ENCODE measurements at regions not wholly inside any gene's neighbourhood (a gene's known extent, or its start where the extent isn't known, plus 50 kb on each side); places are given as distances from the start of the nearest gene placed in this dataset.
"Not testable (repeated sequence)": the region's sequence is repeated elsewhere in the genome, so short reads cannot be mapped to it uniquely, and the experiment has no call there.

DNA sequence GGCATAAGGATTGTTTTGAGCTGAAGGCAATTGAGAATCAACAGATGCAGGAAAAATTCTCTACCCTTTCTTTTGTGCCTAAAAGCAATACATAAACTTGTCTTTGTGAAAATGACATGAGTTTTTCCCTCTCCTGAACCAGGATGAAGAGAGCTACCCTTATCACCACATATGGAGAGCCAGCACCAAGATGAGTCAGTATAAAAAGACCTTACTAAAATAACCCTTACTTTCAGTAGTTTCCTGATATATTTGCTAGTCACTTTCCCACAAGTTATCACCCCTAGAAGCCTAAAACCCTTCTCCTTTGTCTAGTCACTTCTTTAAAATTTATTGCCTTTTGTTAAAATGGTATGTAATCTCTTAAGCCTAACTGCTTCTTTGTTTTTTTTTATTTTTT, 61.9 kb upstream of the ANKRD10 start:
- no peaks in the 10 kb centered on the region for H3K36me3 ChIP-seq
- no peak overlapping the region for H3K4me3 ChIP-seq (ENCODE audit: low read depth, low read length)

DNA sequence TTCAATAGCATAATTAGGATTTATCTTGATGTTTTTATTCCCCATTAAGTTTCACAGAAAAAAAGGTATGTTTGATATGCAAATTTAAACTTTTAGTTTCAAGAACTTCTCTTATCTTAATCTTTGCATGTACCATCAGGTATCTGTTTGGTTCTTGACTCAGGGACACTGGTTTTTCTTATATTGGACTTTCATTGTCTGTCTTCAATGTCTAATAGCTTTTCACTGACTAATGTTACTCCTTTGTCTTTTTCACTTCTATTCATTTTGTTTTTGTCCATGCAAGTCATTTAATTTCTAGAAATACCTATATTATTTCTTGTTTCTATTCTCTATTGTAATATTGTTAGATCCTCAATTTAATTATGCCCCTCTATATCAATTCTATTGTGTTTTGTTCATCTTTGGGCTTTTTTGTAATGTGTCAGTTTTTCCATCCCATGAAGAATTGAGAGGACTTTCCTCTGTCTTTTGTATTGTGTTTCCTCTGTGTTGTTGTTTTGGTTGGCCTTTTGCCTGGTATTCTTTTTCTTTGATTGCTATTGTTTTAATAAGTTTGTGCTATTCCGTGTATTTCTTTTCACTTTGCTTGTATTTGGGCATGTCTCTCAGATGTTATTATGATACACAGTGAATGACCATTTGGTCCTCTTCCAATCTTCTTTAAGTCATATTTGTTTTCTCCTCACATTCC, 58.3 kb upstream of the ANKRD10 start:
- TF ChIP-seq, protein P1, sequence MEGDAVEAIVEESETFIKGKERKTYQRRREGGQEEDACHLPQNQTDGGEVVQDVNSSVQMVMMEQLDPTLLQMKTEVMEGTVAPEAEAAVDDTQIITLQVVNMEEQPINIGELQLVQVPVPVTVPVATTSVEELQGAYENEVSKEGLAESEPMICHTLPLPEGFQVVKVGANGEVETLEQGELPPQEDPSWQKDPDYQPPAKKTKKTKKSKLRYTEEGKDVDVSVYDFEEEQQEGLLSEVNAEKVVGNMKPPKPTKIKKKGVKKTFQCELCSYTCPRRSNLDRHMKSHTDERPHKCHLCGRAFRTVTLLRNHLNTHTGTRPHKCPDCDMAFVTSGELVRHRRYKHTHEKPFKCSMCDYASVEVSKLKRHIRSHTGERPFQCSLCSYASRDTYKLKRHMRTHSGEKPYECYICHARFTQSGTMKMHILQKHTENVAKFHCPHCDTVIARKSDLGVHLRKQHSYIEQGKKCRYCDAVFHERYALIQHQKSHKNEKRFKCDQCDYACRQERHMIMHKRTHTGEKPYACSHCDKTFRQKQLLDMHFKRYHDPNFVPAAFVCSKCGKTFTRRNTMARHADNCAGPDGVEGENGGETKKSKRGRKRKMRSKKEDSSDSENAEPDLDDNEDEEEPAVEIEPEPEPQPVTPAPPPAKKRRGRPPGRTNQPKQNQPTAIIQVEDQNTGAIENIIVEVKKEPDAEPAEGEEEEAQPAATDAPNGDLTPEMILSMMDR (IDR thresholded peaks at IDR 0.05; ENCODE audit: low read depth, low read length): no peak

More for the DNA sequence above, 61.9 kb upstream of the ANKRD10 start:
- DNase-seq: no peak
- H3K27ac ChIP-seq: no peak overlapping the region
- H3K27me3 ChIP-seq (ENCODE audit: insufficient read depth, low read depth, severe bottlenecking): peaks cover 100% of the 10 kb centered on the region
- H3K9me3 ChIP-seq (ENCODE audit: severe bottlenecking): peaks cover 12% of the 10 kb centered on the region
- TF ChIP-seq, protein P1 (IDR thresholded peaks at IDR 0.05; ENCODE audit: low read depth, low read length): no peak

DNA sequence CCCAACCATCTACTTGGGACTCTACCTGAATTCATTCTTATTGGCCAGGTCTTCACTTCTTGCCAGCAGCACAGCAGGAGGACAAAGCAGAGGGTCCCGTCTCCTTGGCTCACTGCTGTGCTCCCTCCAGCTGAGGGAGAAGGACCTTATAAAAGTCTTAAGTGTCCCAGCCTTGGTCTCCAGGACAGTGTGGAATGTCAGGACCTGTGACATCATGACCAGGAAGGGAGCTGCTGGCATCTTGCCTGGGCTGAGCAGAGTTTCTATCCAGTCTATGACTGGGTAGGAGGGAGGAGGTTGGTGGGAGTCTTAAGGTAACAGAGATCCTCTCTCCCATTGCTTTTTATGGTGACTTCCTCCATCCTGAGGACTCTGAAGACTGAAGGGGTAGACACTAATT, 56.6 kb upstream of the ANKRD10 start:
- Histone ChIP-seq H3K4me3 (ENCODE audit: low read depth, low read length) (no peak overlapping the region), H3K9me3 (ENCODE audit: severe bottlenecking) (peaks cover 11% of the 10 kb centered on the region), H3K36me3 (no peaks in the 10 kb centered on the region), H3K27me3 (ENCODE audit: insufficient read depth, low read depth, severe bottlenecking) (peaks cover 100% of the 10 kb centered on the region), H3K27ac (no peak overlapping the region)
- no peak for DNase-seq
- TF ChIP-seq, protein P1 (IDR thresholded peaks at IDR 0.05; ENCODE audit: low read depth, low read length): no peak

More for the DNA sequence above, 58.3 kb upstream of the ANKRD10 start:
- Histone ChIP-seq H3K4me3 (ENCODE audit: low read depth, low read length) (no peak overlapping the region), H3K9me3 (ENCODE audit: severe bottlenecking) (peaks cover 11% of the 10 kb centered on the region), H3K27ac (no peak overlapping the region), H3K36me3 (no peaks in the 10 kb centered on the region), H3K27me3 (ENCODE audit: insufficient read depth, low read depth, severe bottlenecking) (peaks cover 100% of the 10 kb centered on the region)
- DNase-seq: no peak

DNA sequence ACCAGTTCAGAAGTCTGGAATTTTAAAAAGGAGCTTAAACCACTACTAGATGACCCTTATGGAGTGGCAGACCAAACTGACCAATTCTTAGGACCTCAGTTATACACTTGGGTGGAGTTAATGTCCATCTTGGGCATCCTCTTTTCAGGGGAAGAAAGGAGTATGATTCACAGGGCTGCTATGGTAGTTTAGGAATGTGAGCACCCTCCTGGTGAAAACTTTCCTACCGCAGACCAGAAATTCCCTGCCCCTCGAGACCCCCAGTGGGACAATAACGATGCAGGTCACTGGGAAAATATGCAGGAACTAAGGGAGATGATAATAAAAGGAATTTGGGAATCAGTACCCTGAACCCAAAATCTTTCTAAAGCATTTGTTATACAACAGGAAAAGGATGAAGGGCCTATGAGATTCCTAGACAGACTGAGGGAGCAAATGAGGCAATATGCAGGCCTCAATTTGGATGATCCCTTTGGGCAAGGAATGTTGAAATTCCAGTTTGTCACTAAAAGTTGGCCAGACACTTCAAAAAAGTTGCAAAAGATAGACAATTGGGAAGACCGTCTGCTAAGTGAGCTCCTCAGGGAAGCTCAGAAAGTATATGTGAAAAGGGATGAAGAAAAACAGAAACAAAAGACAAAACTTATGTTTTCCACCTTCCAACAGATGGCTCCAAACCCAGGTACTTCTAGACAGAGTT, 52.4 kb upstream of the ANKRD10 start:
- Histone ChIP-seq H3K9me3 (ENCODE audit: severe bottlenecking) (peaks cover 11% of the 10 kb centered on the region), H3K27me3 (ENCODE audit: insufficient read depth, low read depth, severe bottlenecking) (peaks cover 95% of the 10 kb centered on the region)
- not testable (repeated sequence) for H3K36me3 ChIP-seq; H3K27ac ChIP-seq; H3K4me3 ChIP-seq (ENCODE audit: low read depth, low read length); DNase-seq

DNA sequence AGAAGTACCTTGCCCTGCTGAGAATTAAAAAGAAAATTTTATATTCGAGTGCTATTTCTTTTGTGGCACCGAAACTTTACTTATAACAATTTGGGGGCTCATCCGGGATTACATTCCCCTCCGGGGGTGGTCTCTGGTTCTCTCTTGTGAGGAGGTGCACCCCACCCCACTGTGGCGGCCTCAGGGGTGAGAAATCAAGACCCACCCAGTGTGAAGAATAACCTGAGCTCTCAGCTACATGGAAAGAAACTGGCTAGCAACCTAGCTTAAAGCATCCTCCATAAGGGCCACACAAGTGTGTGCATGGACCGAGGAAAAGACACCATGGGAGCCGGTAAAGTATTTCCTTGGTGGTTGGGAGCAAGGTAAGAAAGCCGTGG, 50.9 kb upstream of the ANKRD10 start:
- TF ChIP-seq, protein P1 (IDR thresholded peaks at IDR 0.05; ENCODE audit: low read depth, low read length): no peak
- Histone ChIP-seq H3K27ac (no peak overlapping the region), H3K36me3 (no peaks in the 10 kb centered on the region), H3K4me3 (ENCODE audit: low read depth, low read length) (no peak overlapping the region), H3K27me3 (ENCODE audit: insufficient read depth, low read depth, severe bottlenecking) (peaks cover 95% of the 10 kb centered on the region), H3K9me3 (ENCODE audit: severe bottlenecking) (peaks cover 23% of the 10 kb centered on the region)
- no peak for DNase-seq

DNA sequence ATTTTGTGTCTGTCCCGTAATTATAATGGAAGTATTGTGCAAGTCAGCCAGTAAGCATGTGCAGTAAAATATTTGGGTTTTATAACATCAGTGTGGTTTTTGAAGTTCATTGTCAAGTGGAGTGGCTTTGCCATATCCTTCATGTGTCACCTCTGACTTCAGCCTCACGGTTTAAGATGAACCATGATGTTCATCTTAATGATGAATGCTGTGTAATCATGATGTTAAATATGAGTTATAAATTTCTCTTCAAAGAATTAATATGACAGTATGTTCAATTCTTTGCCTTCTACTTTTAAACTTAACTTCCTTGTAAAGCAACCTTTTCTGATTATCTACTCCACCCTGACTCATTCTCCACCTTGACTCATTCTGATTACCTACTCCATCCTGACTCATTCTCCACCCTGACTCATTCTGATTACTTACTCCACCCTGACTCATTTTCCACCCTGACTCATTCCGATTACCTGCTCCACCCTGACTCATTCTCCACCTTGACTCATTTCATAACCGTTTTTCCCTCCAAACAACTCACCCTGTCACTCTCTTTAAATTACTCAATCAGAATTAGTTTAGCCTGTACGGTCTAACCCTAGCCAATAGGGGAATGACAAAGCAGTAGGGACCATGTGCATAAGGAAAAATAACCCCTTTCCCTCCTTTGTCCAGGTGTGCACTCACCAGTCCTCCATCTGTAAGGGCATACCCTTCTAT, 50.3 kb upstream of the ANKRD10 start:
- Histone ChIP-seq H3K4me3 (ENCODE audit: low read depth, low read length) (no peak overlapping the region), H3K9me3 (ENCODE audit: severe bottlenecking) (peaks cover 27% of the 10 kb centered on the region), H3K27me3 (ENCODE audit: insufficient read depth, low read depth, severe bottlenecking) (peaks cover 95% of the 10 kb centered on the region), H3K27ac (no peak overlapping the region), H3K36me3 (no peaks in the 10 kb centered on the region)
- no peak for DNase-seq
- TF ChIP-seq, protein P1 (IDR thresholded peaks at IDR 0.05; ENCODE audit: low read depth, low read length): no peak
